ENCODE measurements at regions not wholly inside any gene's neighbourhood (a gene's known extent, or its start where the extent isn't known, plus 50 kb on each side); places are given as distances from the start of the nearest gene placed in this dataset.
A peak's percentile ranks its signal among the peaks of the same experiment; 100 is the strongest.

GRCh38 chr13:79723519-79724024 is 242.6 kb downstream of the NDFIP2 start:
- no peak for DNase-seq

GRCh38 chr13:79722885-79723445 is 242.0 kb downstream of the NDFIP2 start:
- no peak for DNase-seq

GRCh38 chr13:79716191-79716590 is 235.2 kb downstream of the NDFIP2 start:
- no peak for DNase-seq

GRCh38 chr13:79711631-79712030 is 230.7 kb downstream of the NDFIP2 start:
- no peak for DNase-seq

GRCh38 chr13:79710376-79710775 is 229.4 kb downstream of the NDFIP2 start:
- no peak for DNase-seq

GRCh38 chr13:79709471-79709870 is 228.5 kb downstream of the NDFIP2 start:
- DNase-seq, result no peak

- no peak for DNase-seq
Measured at GRCh38 chr13:79703772-79704171, 222.8 kb downstream of the NDFIP2 start.

- DNase-seq, result no peak
Measured at GRCh38 chr13:79695754-79696153, 214.8 kb downstream of the NDFIP2 start.

- DNase-seq, result no peak
Measured at GRCh38 chr13:79692846-79693245, 211.9 kb downstream of the NDFIP2 start.

- DNase-seq, result no peak
Measured at GRCh38 chr13:79691826-79692225, 210.9 kb downstream of the NDFIP2 start.

- no peak for DNase-seq
Measured at GRCh38 chr13:79688741-79689140, 207.8 kb downstream of the NDFIP2 start.

GRCh38 chr13:79686441-79686840 is 205.5 kb downstream of the NDFIP2 start:
- DNase-seq, result no peak

- DNase-seq, result no peak
Measured at GRCh38 chr13:79684371-79684770, 203.4 kb downstream of the NDFIP2 start.

GRCh38 chr13:79682164-79682563 is 201.2 kb downstream of the NDFIP2 start:
- no peak for DNase-seq

- DNase-seq, result no peak
Measured at GRCh38 chr13:79681069-79681468, 200.1 kb downstream of the NDFIP2 start.

GRCh38 chr13:79680485-79680884 is 199.5 kb downstream of the NDFIP2 start:
- DNase-seq, result no peak

- DNase-seq, result peak in 1 of 2 donors; percentile 48
Measured at GRCh38 chr13:79679334-79679733, 198.4 kb downstream of the NDFIP2 start.

GRCh38 chr13:79678100-79678499 is 197.1 kb downstream of the NDFIP2 start:
- DNase-seq, result no peak

- DNase-seq, result no peak
Measured at GRCh38 chr13:79675931-79676660, 195.1 kb downstream of the NDFIP2 start.

- DNase-seq, result no peak
Measured at GRCh38 chr13:79674765-79675515, 194.0 kb downstream of the NDFIP2 start.

- DNase-seq, result no peak
Measured at GRCh38 chr13:79673993-79674377, 193.0 kb downstream of the NDFIP2 start.

- DNase-seq, result no peak
Measured at GRCh38 chr13:79673310-79673992, 192.5 kb downstream of the NDFIP2 start.
